Upper lobe of right lung (tissue), 1 donor: ENCODE measurements at regions not wholly inside any gene's neighbourhood (a gene's known extent, or its start where the extent isn't known, plus 50 kb on each side); places are given as distances from the start of the nearest gene placed in this dataset.
A peak's percentile ranks its signal among the peaks of the same experiment; 100 is the strongest.

Source experiments
- ATAC-seq: fragments of 200-7000 bp; cut with Tn5 transposase; one replicate; pipeline ENCODE4 v1.9.1; 2020; ENCODE audit warnings: mild to moderate bottlenecking, moderate library complexity
- DNase-seq: peaks from one replicate; pipeline ENCODE4 v3.0.0-alpha.2; 2020
- H3K27ac ChIP-seq: fragments of 200-600 bp; one replicate; pipeline ENCODE4 v1.8.0; 2022
- H3K27me3 ChIP-seq: fragments of 200-600 bp; one replicate; pipeline ENCODE4 v1.8.0; 2022; ENCODE audit warnings: mild to moderate bottlenecking
- H3K36me3 ChIP-seq: fragments of 200-600 bp; one replicate; pipeline ENCODE4 v1.8.0; 2022
- H3K4me1 ChIP-seq: fragments of 200-600 bp; one replicate; pipeline ENCODE4 v1.8.0; 2022
- H3K4me3 ChIP-seq: fragments of 200-600 bp; one replicate; pipeline ENCODE4 v1.8.0; 2022; ENCODE audit warnings: mild to moderate bottlenecking
- H3K9me3 ChIP-seq: fragments of 200-600 bp; one replicate; pipeline ENCODE4 v1.8.0; 2022
- intact Hi-C: fragments of 100-400 bp; cut with DNase I; formaldehyde crosslinking; loops from one replicate; pipeline ENCODE4 v1.11.0; 2022
- TF ChIP-seq, protein P1 (sequence below): fragments of 200-600 bp; IDR thresholded peaks from one replicate; pipeline ENCODE4 v1.8.0; 2022; ENCODE audit warnings: antibody characterized with exemption
- donor health status: DM: no; HTN: yes; CAD: no; lungs with severe emphysema.

DNA sequence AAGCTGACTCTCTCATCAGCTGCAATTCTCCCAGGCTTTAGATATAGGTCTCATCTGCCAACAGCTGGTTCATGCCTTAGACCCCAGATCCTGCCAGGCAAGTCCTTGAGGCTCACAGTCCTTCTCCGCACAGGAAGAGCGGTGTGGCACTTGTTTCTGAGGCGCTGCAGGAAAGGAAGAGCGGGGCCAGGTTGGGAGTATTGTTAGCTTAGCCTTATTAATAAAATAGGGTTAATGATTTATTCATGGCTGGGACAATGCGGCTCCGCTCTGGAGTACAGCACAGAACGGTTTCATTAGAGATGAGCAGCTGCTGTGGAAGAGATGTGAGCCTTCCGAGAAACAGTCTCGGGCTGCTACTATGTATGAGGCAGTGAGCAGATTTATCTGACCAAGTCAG, 78.1 kb downstream of the FZD1 start:
- Histone ChIP-seq H3K27ac (no peak overlapping the region), H3K4me1 (peaks cover 18% of the 10 kb centered on the region), H3K27me3 (no peaks in the 10 kb centered on the region), H3K36me3 (no peaks in the 10 kb centered on the region), H3K4me3 (no peak overlapping the region), H3K9me3 (no peaks in the 10 kb centered on the region)
- TF ChIP-seq, protein P1, sequence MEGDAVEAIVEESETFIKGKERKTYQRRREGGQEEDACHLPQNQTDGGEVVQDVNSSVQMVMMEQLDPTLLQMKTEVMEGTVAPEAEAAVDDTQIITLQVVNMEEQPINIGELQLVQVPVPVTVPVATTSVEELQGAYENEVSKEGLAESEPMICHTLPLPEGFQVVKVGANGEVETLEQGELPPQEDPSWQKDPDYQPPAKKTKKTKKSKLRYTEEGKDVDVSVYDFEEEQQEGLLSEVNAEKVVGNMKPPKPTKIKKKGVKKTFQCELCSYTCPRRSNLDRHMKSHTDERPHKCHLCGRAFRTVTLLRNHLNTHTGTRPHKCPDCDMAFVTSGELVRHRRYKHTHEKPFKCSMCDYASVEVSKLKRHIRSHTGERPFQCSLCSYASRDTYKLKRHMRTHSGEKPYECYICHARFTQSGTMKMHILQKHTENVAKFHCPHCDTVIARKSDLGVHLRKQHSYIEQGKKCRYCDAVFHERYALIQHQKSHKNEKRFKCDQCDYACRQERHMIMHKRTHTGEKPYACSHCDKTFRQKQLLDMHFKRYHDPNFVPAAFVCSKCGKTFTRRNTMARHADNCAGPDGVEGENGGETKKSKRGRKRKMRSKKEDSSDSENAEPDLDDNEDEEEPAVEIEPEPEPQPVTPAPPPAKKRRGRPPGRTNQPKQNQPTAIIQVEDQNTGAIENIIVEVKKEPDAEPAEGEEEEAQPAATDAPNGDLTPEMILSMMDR, result no peak
- DNase-seq (no peak), ATAC-seq (no peak)
- intact Hi-C loops, result no loop called here

DNA sequence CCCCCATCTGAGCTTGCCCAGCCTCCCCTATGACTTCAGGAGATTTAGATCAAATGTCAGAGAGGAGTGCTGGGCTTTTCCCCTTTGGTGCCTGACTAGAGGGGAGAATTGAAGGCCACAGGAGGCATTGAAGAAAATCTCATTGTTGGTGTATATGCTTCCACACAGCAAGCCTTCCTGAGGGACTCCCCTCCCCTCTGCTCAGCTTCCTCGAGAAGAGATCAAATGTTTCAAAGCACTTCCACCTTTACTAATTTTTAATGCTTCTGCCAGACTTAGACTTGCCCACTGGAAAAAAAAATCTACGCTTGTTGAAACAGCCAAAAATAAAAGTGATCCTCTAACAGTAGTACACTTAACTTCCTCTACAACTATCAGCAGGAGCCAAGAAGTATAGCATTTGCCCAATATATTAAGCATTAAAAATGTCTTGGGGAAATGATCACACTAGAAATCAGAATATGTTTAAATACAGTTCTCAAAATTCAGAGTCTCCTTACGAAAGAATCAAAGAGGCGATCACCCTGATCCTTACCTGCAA, 79.3 kb downstream of the FZD1 start:
- no peaks in the 10 kb centered on the region for H3K27me3 ChIP-seq
- intact Hi-C loops, result no loop called here
- no peak for ATAC-seq
- no peaks in the 10 kb centered on the region for H3K9me3 ChIP-seq
- TF ChIP-seq, protein P1, result no peak
- H3K27ac ChIP-seq, result no peak overlapping the region
- peaks cover 18% of the 10 kb centered on the region for H3K4me1 ChIP-seq
- no peak for DNase-seq
- H3K36me3 ChIP-seq, result no peaks in the 10 kb centered on the region
- no peak overlapping the region for H3K4me3 ChIP-seq

DNA sequence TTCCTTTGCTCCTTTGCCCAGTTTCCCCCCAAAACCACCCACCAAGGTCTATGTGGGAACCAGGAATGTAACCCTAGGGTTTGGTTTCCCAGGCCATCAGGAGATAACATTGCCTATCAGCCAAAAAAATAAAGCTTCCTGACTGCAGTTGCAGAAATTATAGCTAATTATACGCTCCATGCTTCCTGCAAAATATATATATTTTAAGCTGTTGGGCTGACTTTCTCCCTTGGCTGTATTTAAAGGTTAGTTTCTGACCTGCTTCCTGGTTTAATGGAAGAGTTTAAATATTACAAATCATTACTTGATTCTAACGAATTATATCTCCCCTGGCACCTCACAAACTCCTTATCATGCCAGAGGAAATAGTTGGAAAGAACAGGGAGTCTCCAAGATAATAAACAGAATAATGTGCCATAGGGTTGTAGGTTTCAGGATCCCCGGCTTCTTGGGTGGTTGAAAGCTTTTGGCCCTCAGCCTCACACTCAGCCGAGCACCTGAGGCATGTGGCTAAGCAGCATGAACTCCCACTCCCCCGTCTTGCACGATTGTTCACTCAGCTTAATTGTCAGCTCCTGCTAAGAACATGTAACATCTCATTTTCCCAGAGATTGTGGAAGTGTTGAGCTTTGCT, 79.9 kb downstream of the FZD1 start:
- Histone ChIP-seq H3K4me1 (peaks cover 18% of the 10 kb centered on the region), H3K4me3 (no peak overlapping the region), H3K36me3 (no peaks in the 10 kb centered on the region), H3K27me3 (no peaks in the 10 kb centered on the region), H3K27ac (no peak overlapping the region), H3K9me3 (no peaks in the 10 kb centered on the region)
- intact Hi-C loops, result no loop called here
- ATAC-seq, result no peak
- no peak for DNase-seq
- TF ChIP-seq, protein P1, result no peak

DNA sequence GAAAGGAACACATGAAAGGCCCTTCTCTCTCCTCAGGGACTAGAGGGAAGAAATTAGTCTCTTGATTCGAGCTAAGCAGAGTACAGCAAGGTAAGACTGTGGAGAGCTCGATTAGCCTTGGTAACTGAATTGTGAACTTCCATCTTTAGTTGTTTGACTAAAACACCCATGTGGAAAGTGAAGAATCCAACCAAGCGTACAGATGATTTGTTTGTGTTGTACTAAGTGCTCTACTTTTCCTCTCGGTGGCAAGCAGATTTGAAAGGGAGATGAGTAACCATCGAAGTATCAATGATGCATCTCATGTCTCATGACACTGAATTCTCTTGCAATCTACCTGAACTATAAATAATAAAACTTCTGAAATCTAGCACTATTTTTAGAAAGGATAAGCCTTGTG, 80.7 kb downstream of the FZD1 start:
- intact Hi-C loops, result no loop called here
- Histone ChIP-seq H3K4me3 (no peak overlapping the region), H3K27me3 (no peaks in the 10 kb centered on the region), H3K4me1 (peaks cover 18% of the 10 kb centered on the region), H3K9me3 (no peaks in the 10 kb centered on the region), H3K27ac (no peak overlapping the region), H3K36me3 (no peaks in the 10 kb centered on the region)
- DNase-seq, result no peak
- ATAC-seq, result no peak
- TF ChIP-seq, protein P1, result no peak

DNA sequence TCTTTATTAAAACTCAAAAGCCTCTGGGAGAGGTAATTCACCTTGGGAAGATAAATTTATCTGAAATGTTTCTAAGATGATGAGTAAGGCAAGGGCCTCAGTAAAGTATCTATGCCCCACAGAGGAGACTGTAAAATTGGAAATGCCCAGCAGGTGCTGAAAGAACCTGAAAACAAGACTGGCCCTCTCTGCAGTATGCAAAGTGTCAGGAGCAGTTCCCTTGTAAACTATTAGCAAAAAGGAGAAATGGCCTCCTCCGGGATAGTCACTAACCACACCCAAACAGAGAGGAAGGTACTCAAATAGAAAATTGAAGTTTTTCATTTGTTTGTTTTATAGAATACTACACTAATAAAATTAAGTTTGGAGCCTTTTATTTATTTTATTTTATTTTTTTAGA, 81.2 kb downstream of the FZD1 start:
- Histone ChIP-seq H3K4me1 (peaks cover 18% of the 10 kb centered on the region), H3K27ac (no peak overlapping the region)

More for the DNA sequence above, 81.2 kb downstream of the FZD1 start:
- no peaks in the 10 kb centered on the region for H3K9me3 ChIP-seq
- no peak overlapping the region for H3K4me3 ChIP-seq
- TF ChIP-seq, protein P1, result no peak
- H3K27me3 ChIP-seq, result no peaks in the 10 kb centered on the region
- H3K36me3 ChIP-seq, result no peaks in the 10 kb centered on the region
- intact Hi-C loops, result no loop called here
- ATAC-seq (peak; percentile 26), DNase-seq (no peak)
